GM19463 (cell line): ENCODE measurements at regions not wholly inside any gene's neighbourhood (a gene's known extent, or its start where the extent isn't known, plus 50 kb on each side); places are given as distances from the start of the nearest gene placed in this dataset.
"Not testable (repeated sequence)": the region's sequence is repeated elsewhere in the genome, so short reads cannot be mapped to it uniquely, and the experiment has no call there.

ENCODE experiments used
- ATAC-seq: cut with Tn5 transposase; IDR thresholded peaks from one replicate; pipeline ENCODE4 v1.9.1; 2021; ENCODE audit warnings: mild to moderate bottlenecking, moderate library complexity; ENCODE audit not compliant: unreplicated experiment

GRCh38 chr12:114817571-114818425 is 133.8 kb upstream of the TBX3 start:
- no peak for ATAC-seq

- ATAC-seq = no peak
Observed at GRCh38 chr12:114815026-114815795, 131.2 kb upstream of the TBX3 start.

GRCh38 chr12:114812858-114813761 is 129.1 kb upstream of the TBX3 start:
- no peak for ATAC-seq

GRCh38 chr12:114812384-114812783 is 128.4 kb upstream of the TBX3 start:
- ATAC-seq = no peak

- no peak for ATAC-seq
Observed at GRCh38 chr12:114809097-114809496, 125.1 kb upstream of the TBX3 start.

- not testable (repeated sequence) for ATAC-seq
Observed at GRCh38 chr12:114801381-114801780, 117.4 kb upstream of the TBX3 start.

GRCh38 chr12:114800566-114800965 is 116.6 kb upstream of the TBX3 start:
- not testable (repeated sequence) for ATAC-seq

- ATAC-seq = no peak
Observed at GRCh38 chr12:114799574-114800487, 115.9 kb upstream of the TBX3 start.

GRCh38 chr12:114794049-114794558 is 110.1 kb upstream of the TBX3 start:
- ATAC-seq = no peak

- ATAC-seq = no peak
Observed at GRCh38 chr12:114790276-114790675, 106.3 kb upstream of the TBX3 start.

GRCh38 chr12:114789821-114790220 is 105.8 kb upstream of the TBX3 start:
- no peak for ATAC-seq

GRCh38 chr12:114789276-114789675 is 105.3 kb upstream of the TBX3 start:
- ATAC-seq = no peak

- no peak for ATAC-seq
Observed at GRCh38 chr12:114784526-114784925, 100.6 kb upstream of the TBX3 start.

GRCh38 chr12:114783089-114783618 is 99.2 kb upstream of the TBX3 start:
- ATAC-seq = no peak

GRCh38 chr12:114780746-114781399 is 96.9 kb upstream of the TBX3 start:
- ATAC-seq = no peak

- no peak for ATAC-seq
Observed at GRCh38 chr12:114779647-114780046, 95.7 kb upstream of the TBX3 start.

- no peak for ATAC-seq
Observed at GRCh38 chr12:114779186-114779585, 95.2 kb upstream of the TBX3 start.

- ATAC-seq = no peak
Observed at GRCh38 chr12:114776731-114777442, 92.9 kb upstream of the TBX3 start.
